H9 (cell line): ENCODE measurements at regions not wholly inside any gene's neighbourhood (a gene's known extent, or its start where the extent isn't known, plus 50 kb on each side); places are given as distances from the start of the nearest gene placed in this dataset.

Experiments
- DNase-seq: peaks from one replicate; pipeline ENCODE4 v3.0.0-alpha.2; 2017
- H2AFZ ChIP-seq: one replicate; pipeline ENCODE4 v1.6.1; 2013; ENCODE audit warnings: mild to moderate bottlenecking, low read length, control low read depth, moderate library complexity
- H2AK5ac ChIP-seq: 2 replicates; pipeline ENCODE4 v1.6.1; 2013; ENCODE audit warnings: low read length, control low read depth, mixed read lengths; ENCODE audit not compliant: insufficient read length
- H2BK120ac ChIP-seq: one replicate; pipeline ENCODE4 v1.6.1; 2013; ENCODE audit warnings: low read depth, mild to moderate bottlenecking, low read length, control low read depth, inconsistent platforms; ENCODE audit not compliant: poor library complexity, severe bottlenecking
- H2BK12ac ChIP-seq: 2 replicates; pipeline ENCODE4 v1.6.1; 2013; ENCODE audit warnings: low read length, control low read depth, mixed read lengths, low read depth; ENCODE audit not compliant: insufficient read length
- H2BK15ac ChIP-seq: 2 replicates; pipeline ENCODE4 v1.6.1; 2013; ENCODE audit warnings: low read depth, low read length, control low read depth
- H2BK20ac ChIP-seq: one replicate; pipeline ENCODE4 v1.6.1; 2013; ENCODE audit warnings: low read depth, mild to moderate bottlenecking, low read length, control low read depth, inconsistent platforms; ENCODE audit not compliant: poor library complexity, severe bottlenecking
- H2BK5ac ChIP-seq: 2 replicates; pipeline ENCODE4 v1.6.1; 2013; ENCODE audit warnings: low read length, control low read depth, mixed read lengths; ENCODE audit not compliant: insufficient read length
- H3K14ac ChIP-seq: 2 replicates; pipeline ENCODE4 v1.6.1; 2013; ENCODE audit warnings: low read length, control low read depth; ENCODE audit not compliant: insufficient read depth
- H3K18ac ChIP-seq: 2 replicates; pipeline ENCODE4 v1.6.1; 2013; ENCODE audit warnings: low read depth, mild to moderate bottlenecking, mixed read lengths, low read length, control low read depth; ENCODE audit not compliant: insufficient read length
- H3K23ac ChIP-seq: 2 replicates; pipeline ENCODE4 v1.6.1; 2013; ENCODE audit warnings: low read length, control low read depth, mixed read lengths, low read depth; ENCODE audit not compliant: insufficient read length
- H3K23me2 ChIP-seq: 2 replicates; pipeline ENCODE4 v1.6.1; 2013; ENCODE audit warnings: low read depth, mild to moderate bottlenecking, mixed read lengths, low read length, control low read depth; ENCODE audit not compliant: insufficient read length, poor library complexity, severe bottlenecking
- H3K27ac ChIP-seq: 2 replicates; pipeline ENCODE4 v1.5.1; 2013; ENCODE audit warnings: low read length, control low read depth, mixed read lengths, low read depth; ENCODE audit not compliant: insufficient read length
- H3K27me3 ChIP-seq: 2 replicates; pipeline ENCODE4 v1.6.1; 2013; ENCODE audit warnings: low read length, control low read depth, inconsistent platforms; ENCODE audit not compliant: insufficient read depth
- H3K4ac ChIP-seq: 2 replicates; pipeline ENCODE4 v1.6.1; 2013; ENCODE audit warnings: low read depth, mild to moderate bottlenecking, control low read depth, inconsistent platforms, low read length, moderate library complexity
- H3K4me1 ChIP-seq: 2 replicates; pipeline ENCODE4 v1.6.1; 2013; ENCODE audit warnings: low read length, control low read depth, inconsistent platforms; ENCODE audit not compliant: insufficient read depth
- H3K4me2 ChIP-seq: 2 replicates; pipeline ENCODE4 v1.6.1; 2013; ENCODE audit warnings: low read length, control low read depth, mixed read lengths; ENCODE audit not compliant: insufficient read length, insufficient read depth
- H3K56ac ChIP-seq: 2 replicates; pipeline ENCODE4 v1.6.1; 2013; ENCODE audit warnings: low read depth, mild to moderate bottlenecking, mixed read lengths, low read length, control low read depth; ENCODE audit not compliant: insufficient read length
- H3K79me1 ChIP-seq: 2 replicates; pipeline ENCODE4 v1.6.1; 2013; ENCODE audit warnings: low read depth, mild to moderate bottlenecking, moderate library complexity, low read length, control low read depth, inconsistent platforms; ENCODE audit not compliant: insufficient read depth, poor library complexity, severe bottlenecking
- H3K79me2 ChIP-seq: 2 replicates; pipeline ENCODE4 v1.6.1; 2013; ENCODE audit warnings: low read length, control low read depth, inconsistent platforms; ENCODE audit not compliant: insufficient read depth
- H3K9ac ChIP-seq: 2 replicates; pipeline ENCODE4 v1.6.1; 2013; ENCODE audit warnings: low read length, control low read depth, mixed read lengths; ENCODE audit not compliant: insufficient read length; ENCODE audit errors: extremely low read depth
- H3K9me3 ChIP-seq: one replicate; pipeline ENCODE4 v1.6.1; 2013; ENCODE audit warnings: low read depth, low read length, inconsistent platforms; ENCODE audit not compliant: control insufficient read depth
- H3T11ph ChIP-seq: one replicate; pipeline ENCODE4 v1.6.1; 2013; ENCODE audit warnings: mild to moderate bottlenecking, low read length, control low read depth, inconsistent platforms
- H4K20me1 ChIP-seq: one replicate; pipeline ENCODE4 v1.6.1; 2013; ENCODE audit not compliant: control insufficient read depth, insufficient read length, insufficient read depth
- H4K5ac ChIP-seq: 2 replicates; pipeline ENCODE4 v1.6.1; 2013; ENCODE audit warnings: low read depth, mild to moderate bottlenecking, mixed read lengths, low read length, control low read depth; ENCODE audit not compliant: insufficient read length
- H4K8ac ChIP-seq: replicated peaks from 2 replicates; pipeline ENCODE4 v1.6.1; 2013; ENCODE audit warnings: low read length, control low read depth, mixed read lengths, low read depth; ENCODE audit not compliant: insufficient read length
- H4K91ac ChIP-seq: 2 replicates; pipeline ENCODE4 v1.6.1; 2013; ENCODE audit warnings: low read depth, mild to moderate bottlenecking, moderate library complexity, mixed read lengths, low read length, control low read depth; ENCODE audit not compliant: insufficient read length
- H3K27ac Mint-ChIP-seq, 3 experiments: 2 replicates in 2 of 3; 3 replicates in 1 of 3; pipeline ENCODE4 v1.8.0; 2020 to 2021; ENCODE audit warnings: mixed read lengths in 3 of 3, mild to moderate bottlenecking in 1 of 3, moderate library complexity in 1 of 3
- H3K27me3 Mint-ChIP-seq: 2 replicates; pipeline ENCODE4 v1.8.0; 2021; ENCODE audit warnings: low read depth, mild to moderate bottlenecking, moderate library complexity, mixed read lengths
- H3K36me3 Mint-ChIP-seq, 3 experiments: 2 replicates in 2 of 3; 3 replicates in 1 of 3; pipeline ENCODE4 v1.8.0; 2020 to 2021; ENCODE audit warnings: low read depth in 3 of 3, mixed read lengths in 3 of 3; ENCODE audit not compliant: insufficient read depth in 1 of 3
- H3K4me1 Mint-ChIP-seq, 2 experiments: 2 replicates each; pipeline ENCODE4 v1.8.0; 2020; ENCODE audit warnings: mixed read lengths in 2 of 2
- H3K4me3 Mint-ChIP-seq, 2 experiments: 2 replicates in 1 of 2; 3 replicates in 1 of 2; pipeline ENCODE4 v1.8.0; 2020 to 2021; ENCODE audit warnings: mild to moderate bottlenecking in 2 of 2, mixed read lengths in 2 of 2, moderate library complexity in 1 of 2
- H3K9me3 Mint-ChIP-seq, 2 experiments: 2 replicates in 1 of 2; 3 replicates in 1 of 2; pipeline ENCODE4 v1.8.0; 2020; ENCODE audit warnings: mild to moderate bottlenecking in 2 of 2, mixed read lengths in 2 of 2, moderate library complexity in 1 of 2
- WGBS: extraction: QIAGEN DNeasy Blood & Tissue Kit; methylation state at CpG from one replicate; pipeline ENCODE4 v1.1.7; 2013; ENCODE audit warnings: missing lambda C conversion rate, low lambda C conversion rate, mixed read lengths; ENCODE audit not compliant: insufficient read length; ENCODE audit errors: extremely low coverage; 5-methylcytosine and 5-hydroxymethylcytosine counted together
- TF ChIP-seq, protein P1 (sequence below): fragments of 200-600 bp; sonication (generic); conservative IDR thresholded peaks from 3 replicates; pipeline ENCODE4 v1.8.0; 2021; ENCODE audit warnings: antibody characterized with exemption, mild to moderate bottlenecking

DNA sequence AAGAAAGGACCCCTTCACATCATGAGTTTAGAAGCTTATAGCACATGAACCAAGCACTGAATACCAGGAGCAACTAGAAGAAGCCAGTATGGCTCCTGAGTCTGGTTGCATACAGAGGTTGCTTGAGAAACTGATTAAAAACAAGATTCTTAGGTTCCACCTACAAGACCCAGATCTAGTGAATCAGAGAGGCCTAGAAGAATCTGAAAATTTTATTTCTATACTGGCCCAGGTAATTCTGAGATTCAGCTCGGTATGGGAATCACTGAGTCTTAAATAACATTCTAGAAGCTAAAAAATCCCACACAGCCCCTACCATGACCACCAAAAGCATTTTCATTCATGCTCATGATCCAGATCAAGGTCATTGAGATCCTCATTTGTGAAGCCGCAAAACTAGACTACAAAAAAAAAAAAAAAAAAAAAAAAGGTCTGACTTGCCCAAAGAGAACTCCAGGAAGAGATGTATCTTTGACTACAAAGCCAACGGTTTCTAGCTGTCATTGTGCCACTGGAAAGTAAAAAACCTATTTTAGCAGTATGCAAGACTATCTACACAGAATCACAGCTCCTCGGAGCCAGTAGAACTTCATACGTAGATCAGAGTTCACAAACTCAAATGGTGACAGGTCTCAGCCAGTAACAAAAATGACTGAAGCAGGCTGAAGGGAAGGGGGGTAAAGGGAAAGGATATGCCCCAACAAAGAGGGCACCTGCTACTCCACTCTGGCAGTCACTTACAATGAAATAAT is 168.4 kb upstream of the EGLN3 start:
- no peak overlapping the region for H3K27ac Mint-ChIP-seq
- Histone ChIP-seq H3K4ac (no peak overlapping the region), H2BK120ac (no peak overlapping the region), H2BK20ac (no peak overlapping the region), H2AK5ac (no peak overlapping the region), H3K23ac (no peak overlapping the region), H3K23me2 (no peaks in the 10 kb centered on the region), H3K14ac (no peak overlapping the region), H3K18ac (no peak overlapping the region), H3K79me1 (no peaks in the 10 kb centered on the region), H2BK5ac (no peak overlapping the region), H3K27ac (no peak overlapping the region), H3K4me1 (no peaks in the 10 kb centered on the region), H3K56ac (no peak overlapping the region), H3K9ac (no peak overlapping the region), H4K8ac (no peak overlapping the region), H3K27me3 (no peaks in the 10 kb centered on the region), H4K20me1 (no peaks in the 10 kb centered on the region), H2AFZ (no peak overlapping the region), H4K91ac (no peak overlapping the region), H3K9me3 (no peaks in the 10 kb centered on the region), H3K79me2 (no peaks in the 10 kb centered on the region), H2BK12ac (no peak overlapping the region), H2BK15ac (no peak overlapping the region), H3K4me2 (no peak overlapping the region), H3T11ph (no peak overlapping the region), H4K5ac (no peak overlapping the region)
- peaks cover 5 to 9% of the 10 kb centered on the region in 2 experiments; a peak in 3 of 5 replicates for H3K9me3 Mint-ChIP-seq
- TF ChIP-seq, protein P1, sequence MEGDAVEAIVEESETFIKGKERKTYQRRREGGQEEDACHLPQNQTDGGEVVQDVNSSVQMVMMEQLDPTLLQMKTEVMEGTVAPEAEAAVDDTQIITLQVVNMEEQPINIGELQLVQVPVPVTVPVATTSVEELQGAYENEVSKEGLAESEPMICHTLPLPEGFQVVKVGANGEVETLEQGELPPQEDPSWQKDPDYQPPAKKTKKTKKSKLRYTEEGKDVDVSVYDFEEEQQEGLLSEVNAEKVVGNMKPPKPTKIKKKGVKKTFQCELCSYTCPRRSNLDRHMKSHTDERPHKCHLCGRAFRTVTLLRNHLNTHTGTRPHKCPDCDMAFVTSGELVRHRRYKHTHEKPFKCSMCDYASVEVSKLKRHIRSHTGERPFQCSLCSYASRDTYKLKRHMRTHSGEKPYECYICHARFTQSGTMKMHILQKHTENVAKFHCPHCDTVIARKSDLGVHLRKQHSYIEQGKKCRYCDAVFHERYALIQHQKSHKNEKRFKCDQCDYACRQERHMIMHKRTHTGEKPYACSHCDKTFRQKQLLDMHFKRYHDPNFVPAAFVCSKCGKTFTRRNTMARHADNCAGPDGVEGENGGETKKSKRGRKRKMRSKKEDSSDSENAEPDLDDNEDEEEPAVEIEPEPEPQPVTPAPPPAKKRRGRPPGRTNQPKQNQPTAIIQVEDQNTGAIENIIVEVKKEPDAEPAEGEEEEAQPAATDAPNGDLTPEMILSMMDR = no peak
- H3K4me3 Mint-ChIP-seq = no peak overlapping the region
- no CpG with 5 or more reads among the region's 5 CpGs for WGBS
- no peaks in the 10 kb centered on the region for H3K36me3 Mint-ChIP-seq
- DNase-seq = no peak
- peaks cover 3% of the 10 kb centered on the region; the same call in 1 of the 2 replicates for H3K27me3 Mint-ChIP-seq
- peaks cover 4 to 5% of the 10 kb centered on the region in 2 experiments; a peak in 2 of 4 replicates for H3K4me1 Mint-ChIP-seq
